Endothelial cell of umbilical vein (primary cell): ENCODE measurements at regions not wholly inside any gene's neighbourhood (a gene's known extent, or its start where the extent isn't known, plus 50 kb on each side); places are given as distances from the start of the nearest gene placed in this dataset.

Source experiments
- BruUV-seq: library from RNA; stranded (reverse); fragments of 400-500 nt; replicated peaks from 2 replicates; lab custom pipeline; 2021; lab: Mats Ljungman, UMichigan
- CTCF ChIA-PET: fragments of 300-600, 350-600 bp; sonication (Branson Sonifier 250); formaldehyde crosslinking; loops from one replicate; lab custom pipeline; 2021; ENCODE audit warnings: antibody characterized with exemption, inconsistent platforms; lab: Charles Lee
- POLR2A ChIA-PET: fragments of 300-600, 350-600 bp; sonication (Branson Sonifier 250); formaldehyde crosslinking; loops from one replicate; lab custom pipeline; 2021; ENCODE audit warnings: antibody characterized with exemption, inconsistent platforms; lab: Charles Lee
- DNase-seq: peaks from one replicate; pipeline ENCODE4 v3.0.0-alpha.2; 2011; ENCODE audit warnings: low read depth, low spot score
- FAIRE-seq: peaks from 2 replicates; lab custom pipeline; 2011; peaks lifted over from hg19 to GRCh38; lab: Jason Lieb, UNC
- H2AFZ ChIP-seq: 2 replicates; pipeline ENCODE4 v1.6.0; 2012; ENCODE audit warnings: low read depth, low read length, control low read depth, inconsistent platforms
- H3K27ac ChIP-seq: 2 replicates; pipeline ENCODE4 v1.5.1; 2011; ENCODE audit warnings: low read depth, mild to moderate bottlenecking, control low read depth, low read length, moderate library complexity; ENCODE audit not compliant: insufficient read depth
- H3K27me3 ChIP-seq, 2 experiments: 2 replicates each; pipeline versions ENCODE4 v1.6.0 to v1.6.1; 2011; ENCODE audit warnings: low read length in 2 of 2, mixed read lengths in 1 of 2; ENCODE audit not compliant: control insufficient read depth in 2 of 2, insufficient read depth in 2 of 2
- H3K36me3 ChIP-seq, 2 experiments: 2 replicates in 1 of 2; 3 replicates in 1 of 2; pipeline ENCODE4 v1.5.1; 2011; ENCODE audit warnings: low read length in 2 of 2, mild to moderate bottlenecking in 1 of 2, moderate library complexity in 1 of 2; ENCODE audit not compliant: control insufficient read depth in 2 of 2, insufficient read depth in 2 of 2; ENCODE audit errors: extremely low read depth in 1 of 2
- H3K4me1 ChIP-seq: 3 replicates; pipeline ENCODE4 v1.5.1; 2011; ENCODE audit warnings: mild to moderate bottlenecking, low read length; ENCODE audit not compliant: control insufficient read depth, insufficient read depth; ENCODE audit errors: extremely low read depth
- H3K4me2 ChIP-seq: 2 replicates; pipeline ENCODE4 v1.6.1; 2011; ENCODE audit warnings: low read length, control low read depth, mixed read lengths; ENCODE audit not compliant: insufficient read depth
- H3K4me3 ChIP-seq, 3 experiments: fragments of 200-600 bp in 1 of 3; sonication (generic), shearing (Covaris generic) in 1 of 3; replicated peaks in 1 of 3; 2 replicates each; pipeline ENCODE4 v1.5.1; 2011 to 2016; ENCODE audit warnings: control low read depth in 3 of 3, low read length in 3 of 3, mild to moderate bottlenecking in 2 of 3, inconsistent platforms in 1 of 3, low read depth in 1 of 3, moderate library complexity in 1 of 3; ENCODE audit not compliant: insufficient read depth in 1 of 3
- H3K79me2 ChIP-seq: 2 replicates; pipeline ENCODE4 v1.6.0; 2012; ENCODE audit warnings: low read length, inconsistent platforms; ENCODE audit not compliant: control insufficient read depth, insufficient read depth
- H3K9ac ChIP-seq: replicated peaks from 2 replicates; pipeline ENCODE3; 2011; ENCODE audit warnings: low read length, control low read depth; ENCODE audit not compliant: insufficient read depth; ENCODE audit errors: extremely low read depth
- H3K9me1 ChIP-seq: replicated peaks from 3 replicates; pipeline ENCODE4 v1.6.0; 2011; ENCODE audit warnings: mild to moderate bottlenecking, low read length; ENCODE audit not compliant: control insufficient read depth, insufficient read depth; ENCODE audit errors: extremely low read depth
- H3K9me3 ChIP-seq: replicated peaks from 2 replicates; pipeline ENCODE4 v1.5.1; 2012; ENCODE audit warnings: low read length, inconsistent platforms; ENCODE audit not compliant: control insufficient read depth, insufficient read depth
- H4K20me1 ChIP-seq: replicated peaks from 2 replicates; pipeline ENCODE3; 2011; ENCODE audit warnings: mild to moderate bottlenecking, low read length; ENCODE audit not compliant: control insufficient read depth, insufficient read depth; ENCODE audit errors: extremely low read depth
- EZH2 ChIP-seq: IDR thresholded peaks from 2 replicates; pipeline ENCODE4 v1.6.1; 2012; ENCODE audit warnings: borderline replicate concordance, low read depth, mild to moderate bottlenecking, moderate library complexity, low read length, inconsistent platforms; ENCODE audit not compliant: severe bottlenecking
- FOS ChIP-seq: IDR thresholded peaks from 2 replicates; pipeline ENCODE4 v1.6.1; 2011; ENCODE audit warnings: mild to moderate bottlenecking, low read length, moderate library complexity, borderline replicate concordance; ENCODE audit not compliant: insufficient read depth
- GATA2 ChIP-seq: IDR thresholded peaks from 2 replicates; pipeline ENCODE4 v1.7.0; 2011; ENCODE audit warnings: low read depth, mild to moderate bottlenecking, moderate library complexity, mixed read lengths, low read length; ENCODE audit not compliant: insufficient read length, insufficient read depth
- JUN ChIP-seq: IDR thresholded peaks from 2 replicates; pipeline ENCODE4 v1.6.1; 2011; ENCODE audit warnings: borderline replicate concordance, low read depth; ENCODE audit not compliant: insufficient read length, insufficient read depth
- MAX ChIP-seq: IDR thresholded peaks from 2 replicates; pipeline ENCODE4 v1.6.1; 2011; ENCODE audit not compliant: insufficient read depth, insufficient read length
- MYC ChIP-seq: IDR thresholded peaks from one replicate; pipeline ENCODE4 v1.6.1; 2011; ENCODE audit warnings: mild to moderate bottlenecking, low read depth, low read length
- POLR2A ChIP-seq: IDR thresholded peaks from 2 replicates; pipeline ENCODE4 v1.6.1; 2012; ENCODE audit warnings: low read depth, mild to moderate bottlenecking, control low read depth, low read length
- POLR2AphosphoS5 ChIP-seq: IDR thresholded peaks from 2 replicates; pipeline ENCODE4 v1.6.1; 2012; ENCODE audit warnings: low read depth, mild to moderate bottlenecking, control low read depth, low read length, moderate library complexity; ENCODE audit not compliant: insufficient read depth
- dilution Hi-C: fragments of 300-500 bp; cut with MboI; formaldehyde crosslinking; loops from one replicate; pipeline ENCODE4 v1.15.0; 2019; ENCODE audit warnings: low sequenced_read_pairs; ENCODE audit not compliant: extremely low pct_ligation_motif_present
- intact Hi-C: fragments of 100-400 bp; cut with micrococcal nuclease; formaldehyde crosslinking; loops from one replicate; pipeline ENCODE4 v1.10.0; 2022
- TF ChIP-seq, protein P1 (sequence below), 2 donors: IDR thresholded peaks; 1 replicate in 1 of 2; 2 replicates in 1 of 2; pipeline ENCODE4 v1.5.1; 2011; ENCODE audit warnings: low read length in 2 of 2, mild to moderate bottlenecking in 2 of 2, moderate library complexity in 2 of 2, control low read depth in 1 of 2, inconsistent platforms in 1 of 2, low read depth in 1 of 2; ENCODE audit not compliant: insufficient read depth in 1 of 2; ENCODE audit errors: extremely low read depth in 1 of 2

DNA sequence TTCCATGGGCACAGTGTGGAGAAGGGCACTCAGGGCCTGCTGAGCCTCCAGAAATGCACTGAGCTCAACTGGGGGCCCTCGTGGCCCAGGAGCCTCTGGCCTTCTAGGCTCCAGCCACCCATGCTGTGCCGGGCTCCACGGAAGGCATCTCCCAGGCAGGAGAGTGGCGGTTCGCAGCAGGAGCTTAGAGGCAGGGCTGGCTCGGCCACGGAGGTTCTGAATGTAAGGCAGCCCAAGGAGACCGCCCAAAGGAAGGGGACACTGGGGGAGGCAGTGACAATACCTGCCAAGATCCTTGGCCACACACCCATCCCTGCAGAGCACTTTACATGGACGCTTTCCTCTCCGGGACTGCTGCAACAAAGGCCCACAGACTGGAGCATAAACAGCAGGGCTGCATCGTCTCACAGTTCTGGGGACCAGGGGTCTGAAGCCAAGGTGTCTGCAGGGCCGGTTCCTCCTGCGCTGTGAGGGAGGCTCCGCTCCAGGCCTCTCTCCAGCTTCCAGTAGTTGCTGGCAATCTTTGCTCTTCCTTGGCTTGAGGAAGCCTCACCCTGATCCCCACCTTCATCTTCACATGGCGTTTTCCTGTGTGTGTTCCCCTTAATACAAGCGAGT, 128.2 kb upstream of the CDH4 start:
- Histone ChIP-seq H4K20me1 (no peaks in the 10 kb centered on the region), H3K27ac (no peak overlapping the region), H3K4me2 (no peak overlapping the region), H3K79me2 (no peaks in the 10 kb centered on the region), H3K36me3 (no peaks in the 10 kb centered on the region), H3K4me3 (no peak overlapping the region), H3K9ac (no peak overlapping the region), H3K4me1 (no peaks in the 10 kb centered on the region), H2AFZ (no peak overlapping the region), H3K27me3 (no peaks in the 10 kb centered on the region), H3K9me3 (peaks cover 2% of the 10 kb centered on the region), H3K9me1 (no peaks in the 10 kb centered on the region)
- BruUV-seq, result no TSS peak
- FAIRE-seq (no peak), DNase-seq (no peak)
- POLR2A ChIA-PET, result no interaction called here
- intact Hi-C loops (no loop called here), dilution Hi-C loops (no loop called here)
- TF ChIP-seq FOS, result no peak
- TF ChIP-seq EZH2, result no peak
- TF ChIP-seq, protein P1, sequence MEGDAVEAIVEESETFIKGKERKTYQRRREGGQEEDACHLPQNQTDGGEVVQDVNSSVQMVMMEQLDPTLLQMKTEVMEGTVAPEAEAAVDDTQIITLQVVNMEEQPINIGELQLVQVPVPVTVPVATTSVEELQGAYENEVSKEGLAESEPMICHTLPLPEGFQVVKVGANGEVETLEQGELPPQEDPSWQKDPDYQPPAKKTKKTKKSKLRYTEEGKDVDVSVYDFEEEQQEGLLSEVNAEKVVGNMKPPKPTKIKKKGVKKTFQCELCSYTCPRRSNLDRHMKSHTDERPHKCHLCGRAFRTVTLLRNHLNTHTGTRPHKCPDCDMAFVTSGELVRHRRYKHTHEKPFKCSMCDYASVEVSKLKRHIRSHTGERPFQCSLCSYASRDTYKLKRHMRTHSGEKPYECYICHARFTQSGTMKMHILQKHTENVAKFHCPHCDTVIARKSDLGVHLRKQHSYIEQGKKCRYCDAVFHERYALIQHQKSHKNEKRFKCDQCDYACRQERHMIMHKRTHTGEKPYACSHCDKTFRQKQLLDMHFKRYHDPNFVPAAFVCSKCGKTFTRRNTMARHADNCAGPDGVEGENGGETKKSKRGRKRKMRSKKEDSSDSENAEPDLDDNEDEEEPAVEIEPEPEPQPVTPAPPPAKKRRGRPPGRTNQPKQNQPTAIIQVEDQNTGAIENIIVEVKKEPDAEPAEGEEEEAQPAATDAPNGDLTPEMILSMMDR (IDR thresholded peaks at IDR 0.05; ENCODE audit: extremely low read depth in 1 of 2, insufficient read depth in 1 of 2, low read depth in 1 of 2, low read length in 2 of 2), result no peak
- CTCF ChIA-PET, result no interaction called here

- dilution Hi-C loops, result no loop called here
- Histone ChIP-seq H3K4me2 (no peak overlapping the region), H3K4me1 (no peaks in the 10 kb centered on the region), H3K9ac (no peak overlapping the region), H3K9me1 (no peaks in the 10 kb centered on the region), H3K36me3 (no peaks in the 10 kb centered on the region), H3K27ac (no peak overlapping the region), H2AFZ (no peak overlapping the region), H3K4me3 (no peak overlapping the region), H3K27me3 (no peaks in the 10 kb centered on the region), H3K9me3 (peaks cover 2% of the 10 kb centered on the region), H4K20me1 (no peaks in the 10 kb centered on the region), H3K79me2 (no peaks in the 10 kb centered on the region)
- TF ChIP-seq POLR2AphosphoS5 (no peak), MAX (no peak), POLR2A (no peak), JUN (no peak), GATA2 (no peak), FOS (no peak), MYC (no peak), EZH2 (no peak)
- TF ChIP-seq, protein P1 (IDR thresholded peaks at IDR 0.05; ENCODE audit: extremely low read depth in 1 of 2, insufficient read depth in 1 of 2, low read depth in 1 of 2, low read length in 2 of 2), result no peak
- DNase-seq (no peak), FAIRE-seq (no peak)
- CTCF ChIA-PET, result no interaction called here
- no TSS peak for BruUV-seq
- POLR2A ChIA-PET, result no interaction called here
- intact Hi-C loops, result no loop called here
Measured at GRCh38 chr20:61125076-61125475, 127.0 kb upstream of the CDH4 start.
